Fibroblast of mammary gland (primary cell): ENCODE measurements at regions not wholly inside any gene's neighbourhood (a gene's known extent, or its start where the extent isn't known, plus 50 kb on each side); places are given as distances from the start of the nearest gene placed in this dataset.

Experiments
- DNase-seq: peaks from one replicate; pipeline ENCODE4 v3.0.0-alpha.2; 2010; ENCODE audit warnings: low read depth
- H3K4me3 ChIP-seq: 2 replicates; pipeline ENCODE4 v1.5.1; 2011; ENCODE audit warnings: low read depth, mild to moderate bottlenecking, low read length, moderate library complexity; ENCODE audit not compliant: control insufficient read depth
- CTCF ChIP-seq: conservative IDR thresholded peaks from 2 replicates; pipeline ENCODE4 v1.5.1; 2011; ENCODE audit warnings: low read depth, low read length, inconsistent platforms; ENCODE audit not compliant: control insufficient read depth, insufficient read depth

GRCh38 chr4:100826808-100827548 is 309.2 kb upstream of the EMCN start:
- TF ChIP-seq CTCF = no peak
- H3K4me3 ChIP-seq = no peak overlapping the region
- no peak for DNase-seq

GRCh38 chr4:100826067-100826466 is 308.2 kb upstream of the EMCN start:
- no peak for DNase-seq
- no peak overlapping the region for H3K4me3 ChIP-seq

GRCh38 chr4:100823993-100824323 is 306.1 kb upstream of the EMCN start:
- H3K4me3 ChIP-seq = no peak overlapping the region
- DNase-seq = no peak
- TF ChIP-seq CTCF = no peak

More at GRCh38 chr4:100826067-100826466, 308.2 kb upstream of the EMCN start:
- TF ChIP-seq CTCF = no peak

- peak; percentile 2 for DNase-seq
- TF ChIP-seq CTCF = no peak
- H3K4me3 ChIP-seq = no peak overlapping the region
Measured at GRCh38 chr4:100823066-100823992, 305.5 kb upstream of the EMCN start.

GRCh38 chr4:100820249-100820648 is 302.4 kb upstream of the EMCN start:
- TF ChIP-seq CTCF = no peak
- DNase-seq = no peak
- no peak overlapping the region for H3K4me3 ChIP-seq

- no peak for DNase-seq
- H3K4me3 ChIP-seq = no peak overlapping the region
- no peak for TF ChIP-seq CTCF
Measured at GRCh38 chr4:100819505-100819904, 301.7 kb upstream of the EMCN start.
